DND-41 (cell line): ENCODE measurements at regions not wholly inside any gene's neighbourhood (a gene's known extent, or its start where the extent isn't known, plus 50 kb on each side); places are given as distances from the start of the nearest gene placed in this dataset.

Experiments used
- ATAC-seq: fragments of 200-7000 bp; cut with Tn5 transposase; 3 replicates; pipeline ENCODE4 v1.9.1; 2021; ENCODE audit warnings: low read depth; ENCODE audit not compliant: insufficient read depth
- DNase-seq: peaks from one replicate; pipeline ENCODE4 v3.0.0-alpha.2; 2020
- H2AFZ ChIP-seq: 2 replicates; pipeline ENCODE4 v1.6.0; 2012; ENCODE audit warnings: low read depth, low read length
- H3K27ac ChIP-seq: 2 replicates; pipeline ENCODE4 v1.5.1; 2012; ENCODE audit warnings: low read length, inconsistent platforms
- H3K27me3 ChIP-seq: fragments of 200-600 bp; sonication (generic); 2 replicates; pipeline ENCODE4 v1.6.0; 2012; ENCODE audit warnings: low read length, mild to moderate bottlenecking, inconsistent platforms; ENCODE audit not compliant: insufficient read depth, poor library complexity
- H3K36me3 ChIP-seq: 2 replicates; pipeline ENCODE4 v1.5.1; 2012; ENCODE audit warnings: low read length, inconsistent platforms; ENCODE audit not compliant: insufficient read depth
- H3K4me1 ChIP-seq: 2 replicates; pipeline ENCODE4 v1.5.1; 2012; ENCODE audit warnings: mild to moderate bottlenecking, low read length; ENCODE audit not compliant: insufficient read depth
- H3K4me2 ChIP-seq: 2 replicates; pipeline ENCODE4 v1.6.0; 2012; ENCODE audit warnings: mild to moderate bottlenecking, moderate library complexity, low read length, inconsistent platforms; ENCODE audit not compliant: insufficient read depth
- H3K4me3 ChIP-seq, 2 experiments: fragments of 200-600 bp in 1 of 2; shearing (Covaris generic) in 1 of 2; 2 replicates each; pipeline ENCODE4 v1.5.1; 2012 to 2016; ENCODE audit warnings: inconsistent platforms in 2 of 2, low read length in 2 of 2, mild to moderate bottlenecking in 2 of 2, low read depth in 1 of 2, moderate library complexity in 1 of 2
- H3K79me2 ChIP-seq: 2 replicates; pipeline ENCODE4 v1.6.0; 2012; ENCODE audit warnings: low read length, inconsistent platforms; ENCODE audit not compliant: insufficient read depth
- H3K9ac ChIP-seq: 2 replicates; pipeline ENCODE4 v1.6.0; 2012; ENCODE audit warnings: low read depth, mild to moderate bottlenecking, inconsistent platforms, low read length, moderate library complexity
- H3K9me3 ChIP-seq: 2 replicates; pipeline ENCODE4 v1.5.1; 2012; ENCODE audit warnings: low read length, moderate library complexity, mild to moderate bottlenecking, inconsistent platforms; ENCODE audit not compliant: insufficient read depth, severe bottlenecking
- H4K20me1 ChIP-seq: 2 replicates; pipeline ENCODE4 v1.6.0; 2012; ENCODE audit warnings: low read length; ENCODE audit not compliant: insufficient read depth
- CTCF ChIP-seq: IDR thresholded peaks from 2 replicates; pipeline ENCODE4 v1.5.1; 2012; ENCODE audit warnings: borderline replicate concordance, low read length, moderate library complexity, mild to moderate bottlenecking; ENCODE audit not compliant: poor library complexity, severe bottlenecking; ENCODE audit errors: extremely low read depth
- EZH2 ChIP-seq: IDR thresholded peaks from 3 replicates; pipeline ENCODE4 v1.6.1; 2012; ENCODE audit warnings: borderline replicate concordance, low read depth, mild to moderate bottlenecking, moderate library complexity, low read length, inconsistent platforms; ENCODE audit not compliant: severe bottlenecking

- Histone ChIP-seq H3K4me1 (no peaks in the 10 kb centered on the region), H3K9ac (no peak overlapping the region), H3K4me2 (no peak overlapping the region), H3K36me3 (no peaks in the 10 kb centered on the region), H3K79me2 (no peaks in the 10 kb centered on the region), H2AFZ (no peak overlapping the region), H3K27ac (no peak overlapping the region), H4K20me1 (no peaks in the 10 kb centered on the region), H3K27me3 (no peaks in the 10 kb centered on the region), H3K4me3 (no peak overlapping the region), H3K9me3 (no peaks in the 10 kb centered on the region)
- TF ChIP-seq EZH2 (no peak), CTCF (no peak)
- ATAC-seq = no peak
- DNase-seq = no peak
Observed at GRCh38 chr22:47540011-47540410, 777.6 kb downstream of the TBC1D22A start.

GRCh38 chr22:47539374-47539773 is 776.9 kb downstream of the TBC1D22A start:
- Histone ChIP-seq H3K9me3 (no peaks in the 10 kb centered on the region), H3K27me3 (no peaks in the 10 kb centered on the region), H3K27ac (no peak overlapping the region), H3K36me3 (no peaks in the 10 kb centered on the region), H3K4me3 (no peak overlapping the region), H3K9ac (no peak overlapping the region), H3K4me1 (no peaks in the 10 kb centered on the region), H3K79me2 (no peaks in the 10 kb centered on the region), H4K20me1 (no peaks in the 10 kb centered on the region), H3K4me2 (no peak overlapping the region), H2AFZ (no peak overlapping the region)
- ATAC-seq (no peak), DNase-seq (no peak)
- TF ChIP-seq CTCF = no peak
- TF ChIP-seq EZH2 = no peak

DNA sequence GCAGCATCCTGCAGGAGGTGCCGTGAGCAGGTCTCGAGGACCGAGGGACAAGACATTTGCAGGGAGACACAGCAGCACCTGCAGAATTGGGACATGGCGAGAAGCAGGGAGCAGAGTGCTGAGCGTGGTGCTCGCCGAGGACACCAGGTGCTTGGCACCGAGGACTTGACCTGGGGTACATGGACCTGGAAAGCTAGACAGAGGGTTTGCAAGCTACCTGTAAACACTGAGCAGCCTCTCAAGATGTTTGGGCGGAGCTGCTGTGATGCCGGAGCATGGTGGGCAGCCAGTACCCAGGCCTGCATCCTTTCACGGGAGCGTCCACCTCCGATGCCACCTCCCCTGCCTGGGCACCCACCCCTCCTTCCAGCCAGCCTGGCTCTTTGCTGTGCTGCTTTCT is 773.2 kb downstream of the TBC1D22A start:
- H3K27me3 ChIP-seq = no peaks in the 10 kb centered on the region
- DNase-seq (no peak), ATAC-seq (no peak)
- H3K4me3 ChIP-seq = no peak overlapping the region
- H3K27ac ChIP-seq = no peak overlapping the region
- no peaks in the 10 kb centered on the region for H3K9me3 ChIP-seq
- no peaks in the 10 kb centered on the region for H4K20me1 ChIP-seq
- no peak overlapping the region for H3K4me2 ChIP-seq
- TF ChIP-seq EZH2 = no peak
- no peak for TF ChIP-seq CTCF
- no peaks in the 10 kb centered on the region for H3K36me3 ChIP-seq
- no peak overlapping the region for H2AFZ ChIP-seq
- no peak overlapping the region for H3K9ac ChIP-seq
- H3K79me2 ChIP-seq = no peaks in the 10 kb centered on the region
- H3K4me1 ChIP-seq = no peaks in the 10 kb centered on the region

GRCh38 chr22:47534804-47535410 is 772.5 kb downstream of the TBC1D22A start:
- H3K4me2 ChIP-seq = no peak overlapping the region
- TF ChIP-seq CTCF (no peak), EZH2 (no peak)
- no peaks in the 10 kb centered on the region for H3K27me3 ChIP-seq
- DNase-seq (no peak), ATAC-seq (no peak)
- no peak overlapping the region for H3K9ac ChIP-seq
- no peaks in the 10 kb centered on the region for H3K36me3 ChIP-seq
- no peak overlapping the region for H3K27ac ChIP-seq
- H4K20me1 ChIP-seq = no peaks in the 10 kb centered on the region
- no peaks in the 10 kb centered on the region for H3K79me2 ChIP-seq
- no peak overlapping the region for H2AFZ ChIP-seq
- H3K4me3 ChIP-seq = no peak overlapping the region
- H3K9me3 ChIP-seq = no peaks in the 10 kb centered on the region
- no peaks in the 10 kb centered on the region for H3K4me1 ChIP-seq
